ENCODE measurements at regions not wholly inside any gene's neighbourhood (a gene's known extent, or its start where the extent isn't known, plus 50 kb on each side); places are given as distances from the start of the nearest gene placed in this dataset.
"Not testable (repeated sequence)": the region's sequence is repeated elsewhere in the genome, so short reads cannot be mapped to it uniquely, and the experiment has no call there.

- no peak for DNase-seq
- Histone ChIP-seq H3K27me3 (no peaks in the 10 kb centered on the region), H3K36me3 (no peaks in the 10 kb centered on the region), H3K4me1 (no peaks in the 10 kb centered on the region), H3K27ac (no peak overlapping the region), H3K4me3 (no peak overlapping the region), H3K9me3 (no peaks in the 10 kb centered on the region)
- TF ChIP-seq POLR2A (IDR thresholded peaks at IDR 0.05) (no peak), CTCF (IDR thresholded peaks at IDR 0.05) (no peak)
Measured at GRCh38 chr5:136819526-136820302, 454.4 kb upstream of the TRPC7 start.

GRCh38 chr5:136816327-136816726, 451.0 kb upstream of the TRPC7 start:
- Histone ChIP-seq H3K27ac (no peak overlapping the region), H3K4me3 (no peak overlapping the region), H3K9me3 (no peaks in the 10 kb centered on the region), H3K36me3 (no peaks in the 10 kb centered on the region), H3K27me3 (no peaks in the 10 kb centered on the region), H3K4me1 (no peaks in the 10 kb centered on the region)
- no peak for DNase-seq
- TF ChIP-seq POLR2A (IDR thresholded peaks at IDR 0.05) (no peak), CTCF (IDR thresholded peaks at IDR 0.05) (no peak)

GRCh38 chr5:136814619-136815378, 449.5 kb upstream of the TRPC7 start:
- no peak overlapping the region for H3K4me3 ChIP-seq
- no peak for DNase-seq
- no peaks in the 10 kb centered on the region for H3K9me3 ChIP-seq
- TF ChIP-seq POLR2A (IDR thresholded peaks at IDR 0.05) = no peak
- TF ChIP-seq CTCF (IDR thresholded peaks at IDR 0.05) = no peak
- no peaks in the 10 kb centered on the region for H3K4me1 ChIP-seq
- H3K36me3 ChIP-seq = no peaks in the 10 kb centered on the region
- no peaks in the 10 kb centered on the region for H3K27me3 ChIP-seq
- no peak overlapping the region for H3K27ac ChIP-seq

- not testable (repeated sequence) for H3K36me3 ChIP-seq
Measured at GRCh38 chr5:136812270-136812669, 446.9 kb upstream of the TRPC7 start.

GRCh38 chr5:136811551-136811950, 446.2 kb upstream of the TRPC7 start:
- no peaks in the 10 kb centered on the region for H3K9me3 ChIP-seq
- no peak overlapping the region for H3K27ac ChIP-seq
- no peak overlapping the region for H3K4me3 ChIP-seq
- H3K36me3 ChIP-seq = no peaks in the 10 kb centered on the region
- TF ChIP-seq POLR2A (IDR thresholded peaks at IDR 0.05) = no peak
- H3K27me3 ChIP-seq = no peaks in the 10 kb centered on the region
- no peaks in the 10 kb centered on the region for H3K4me1 ChIP-seq
- DNase-seq = no peak

More at GRCh38 chr5:136812270-136812669, 446.9 kb upstream of the TRPC7 start:
- H3K27me3 ChIP-seq, H3K4me1 ChIP-seq, H3K9me3 ChIP-seq, H3K27ac ChIP-seq, DNase-seq, H3K4me3 ChIP-seq: not testable (repeated sequence)

GRCh38 chr5:136811086-136811485, 445.7 kb upstream of the TRPC7 start:
- Histone ChIP-seq H3K36me3 (no peaks in the 10 kb centered on the region), H3K9me3 (no peaks in the 10 kb centered on the region), H3K27me3 (no peaks in the 10 kb centered on the region), H3K4me3 (no peak overlapping the region), H3K4me1 (no peaks in the 10 kb centered on the region), H3K27ac (no peak overlapping the region)
- DNase-seq = no peak
- TF ChIP-seq CTCF (IDR thresholded peaks at IDR 0.05) (no peak), POLR2A (IDR thresholded peaks at IDR 0.05) (no peak)

All from Peyer's patch (tissue), 4 donors.